ENCODE measurements at regions not wholly inside any gene's neighbourhood (a gene's known extent, or its start where the extent isn't known, plus 50 kb on each side); places are given as distances from the start of the nearest gene placed in this dataset.

GRCh38 chr9:120104771-120105170 is 475.2 kb downstream of the CDK5RAP2 start:
- no peak for DNase-seq

GRCh38 chr9:120100595-120100994 is 479.4 kb downstream of the CDK5RAP2 start:
- no peak for DNase-seq

GRCh38 chr9:120099065-120099464 is 480.9 kb downstream of the CDK5RAP2 start:
- DNase-seq: no peak

- no peak for DNase-seq
Observed at GRCh38 chr9:120098584-120098983, 481.4 kb downstream of the CDK5RAP2 start.

- no peak for DNase-seq
Observed at GRCh38 chr9:120091206-120091605, 488.8 kb downstream of the CDK5RAP2 start.

- peak; percentile 84 for DNase-seq
Observed at GRCh38 chr9:120080849-120081248, 499.1 kb downstream of the CDK5RAP2 start.

- DNase-seq: no peak
Observed at GRCh38 chr9:120078112-120078511, 501.9 kb downstream of the CDK5RAP2 start.

- DNase-seq: no peak
Observed at GRCh38 chr9:120071760-120072159, 508.2 kb downstream of the CDK5RAP2 start.

- no peak for DNase-seq
Observed at GRCh38 chr9:120066315-120066714, 513.7 kb downstream of the CDK5RAP2 start.

- no peak for DNase-seq
Observed at GRCh38 chr9:120065151-120065550, 514.8 kb downstream of the CDK5RAP2 start.

- no peak for DNase-seq
Observed at GRCh38 chr9:120045011-120045410, 535.0 kb downstream of the CDK5RAP2 start.

- no peak for DNase-seq
Observed at GRCh38 chr9:120043448-120043847, 536.5 kb downstream of the CDK5RAP2 start.

- DNase-seq: no peak
Observed at GRCh38 chr9:120040896-120041295, 539.1 kb downstream of the CDK5RAP2 start.

- no peak for DNase-seq
Observed at GRCh38 chr9:120038342-120038741, 541.6 kb downstream of the CDK5RAP2 start.

GRCh38 chr9:120032639-120033038 is 547.3 kb downstream of the CDK5RAP2 start:
- no peak for DNase-seq

- no peak for DNase-seq
Observed at GRCh38 chr9:120030847-120031246, 549.1 kb downstream of the CDK5RAP2 start.

GRCh38 chr9:120018550-120018949 is 561.4 kb downstream of the CDK5RAP2 start:
- no peak for DNase-seq

- DNase-seq: no peak
Observed at GRCh38 chr9:120018037-120018436, 561.9 kb downstream of the CDK5RAP2 start.

GRCh38 chr9:120016231-120016630 is 563.7 kb downstream of the CDK5RAP2 start:
- no peak for DNase-seq

GRCh38 chr9:120014796-120015195 is 565.2 kb downstream of the CDK5RAP2 start:
- no peak for DNase-seq

GRCh38 chr9:120009856-120010255 is 570.1 kb downstream of the CDK5RAP2 start:
- no peak for DNase-seq

GRCh38 chr9:120001536-120001935 is 578.4 kb downstream of the CDK5RAP2 start:
- no peak for DNase-seq

GRCh38 chr9:119998614-119999013 is 581.4 kb downstream of the CDK5RAP2 start:
- DNase-seq: no peak

- no peak for DNase-seq
Observed at GRCh38 chr9:119991797-119992196, 588.2 kb downstream of the CDK5RAP2 start.

- DNase-seq: no peak
Observed at GRCh38 chr9:119986713-119987112, 593.3 kb downstream of the CDK5RAP2 start.

GRCh38 chr9:119986205-119986604 is 593.8 kb downstream of the CDK5RAP2 start:
- DNase-seq: no peak
